ENCODE measurements at regions not wholly inside any gene's neighbourhood (a gene's known extent, or its start where the extent isn't known, plus 50 kb on each side); places are given as distances from the start of the nearest gene placed in this dataset.

DNA sequence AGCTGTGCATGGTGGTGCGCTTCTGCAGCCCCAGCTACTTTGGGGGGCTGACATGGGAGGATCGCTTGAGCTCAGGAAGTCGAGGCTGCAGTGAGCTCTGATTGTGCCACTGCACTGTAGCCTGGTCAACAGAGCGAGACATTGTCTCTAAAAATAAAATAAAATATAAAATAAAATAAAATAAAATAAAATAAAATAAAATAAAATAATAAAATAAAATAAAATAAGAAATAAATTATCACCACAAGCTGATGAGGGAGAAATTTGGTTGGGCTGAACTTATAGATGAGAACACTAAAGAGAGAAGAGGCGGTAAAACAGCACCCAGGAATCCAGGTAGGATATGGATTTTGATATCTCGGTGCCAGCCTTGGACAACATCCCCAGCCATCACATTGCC, 933.7 kb downstream of the NLGN4X start:
- Histone ChIP-seq H3K27me3 (replicated peaks in 1 of 2; ENCODE audit: control insufficient read depth in 2 of 2, insufficient read depth in 2 of 2, low read length in 1 of 2) (no peaks in the 10 kb centered on the region), H3K4me1 (ENCODE audit: control insufficient read depth, insufficient read depth, low read length) (no peaks in the 10 kb centered on the region), H4K20me1 (ENCODE audit: control insufficient read depth, insufficient read depth) (no peaks in the 10 kb centered on the region), H3K9me3 (replicated peaks; ENCODE audit: control insufficient read depth, insufficient read depth, low read length) (no peaks in the 10 kb centered on the region), H3K36me3 (ENCODE audit: control insufficient read depth in 2 of 2, insufficient read depth in 2 of 2, low read length in 1 of 2) (no peaks in the 10 kb centered on the region), H3K27ac (ENCODE audit: control insufficient read depth, insufficient read depth) (no peak overlapping the region), H3K4me2 (ENCODE audit: control insufficient read depth, insufficient read depth) (no peak overlapping the region), H2AFZ (ENCODE audit: control insufficient read depth, low read depth, low read length) (no peak overlapping the region), H3K79me2 (ENCODE audit: control insufficient read depth, insufficient read depth, low read length) (no peaks in the 10 kb centered on the region), H3K9ac (ENCODE audit: control insufficient read depth, insufficient read depth, low read length) (no peak overlapping the region), H3K4me3 (no peak overlapping the region)
- FAIRE-seq (no peak), ATAC-seq (no peak), DNase-seq (ENCODE audit: low read depth, low spot score) (no peak)
- no TSS peak for BruUV-seq (replicated peaks)
- WGBS (ENCODE audit: insufficient coverage, insufficient replicate concordance, low lambda C conversion rate, missing lambda C conversion rate): 15% methylated on average over 6 of the region's 6 CpGs
- RAD21 ChIA-PET (ENCODE audit: unreplicated experiment): no interaction called here
- intact Hi-C loops (cut with micrococcal nuclease; ENCODE audit: unreplicated experiment) (no loop called here), in situ Hi-C loops (cut with MboI) (no loop called here)
- SMC1A ChIA-PET (ENCODE audit: uncharacterized antibody, unreplicated experiment): no interaction called here
- TF ChIP-seq, protein P1, sequence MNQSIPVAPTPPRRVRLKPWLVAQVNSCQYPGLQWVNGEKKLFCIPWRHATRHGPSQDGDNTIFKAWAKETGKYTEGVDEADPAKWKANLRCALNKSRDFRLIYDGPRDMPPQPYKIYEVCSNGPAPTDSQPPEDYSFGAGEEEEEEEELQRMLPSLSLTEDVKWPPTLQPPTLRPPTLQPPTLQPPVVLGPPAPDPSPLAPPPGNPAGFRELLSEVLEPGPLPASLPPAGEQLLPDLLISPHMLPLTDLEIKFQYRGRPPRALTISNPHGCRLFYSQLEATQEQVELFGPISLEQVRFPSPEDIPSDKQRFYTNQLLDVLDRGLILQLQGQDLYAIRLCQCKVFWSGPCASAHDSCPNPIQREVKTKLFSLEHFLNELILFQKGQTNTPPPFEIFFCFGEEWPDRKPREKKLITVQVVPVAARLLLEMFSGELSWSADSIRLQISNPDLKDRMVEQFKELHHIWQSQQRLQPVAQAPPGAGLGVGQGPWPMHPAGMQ (IDR thresholded peaks at IDR 0.05; ENCODE audit: borderline replicate concordance): no peak
- TF ChIP-seq STAT3 (IDR thresholded peaks at IDR 0.05; ENCODE audit: low read depth, low read length) (no peak), CTCF (IDR thresholded peaks at IDR 0.05 in 2 of 3, conservative IDR thresholded peaks at IDR 0.05 in 1 of 3; ENCODE audit: control insufficient read depth in 2 of 3, extremely low read depth in 1 of 3, insufficient read depth in 1 of 3, low read depth in 3 of 3, low read length in 3 of 3) (no peak), RUNX3 (IDR thresholded peaks at IDR 0.05; ENCODE audit: low read length) (no peak), SRF (IDR thresholded peaks at IDR 0.05; ENCODE audit: low read depth in 2 of 2, low read length in 2 of 2) (no peak), EGR1 (IDR thresholded peaks at IDR 0.05; ENCODE audit: borderline replicate concordance in 1 of 2, low read depth in 2 of 2, low read length in 2 of 2) (no peak), REST (IDR thresholded peaks at IDR 0.05; ENCODE audit: low read depth, low read length) (no peak), SMAD5 (IDR thresholded peaks at IDR 0.05; ENCODE audit: low read depth) (no peak), CHD2 (IDR thresholded peaks at IDR 0.05; ENCODE audit: borderline replicate concordance, low read depth, low read length) (no peak), TBL1XR1 (IDR thresholded peaks at IDR 0.05; ENCODE audit: low read depth, low read length) (no peak), MEF2A (IDR thresholded peaks at IDR 0.05; ENCODE audit: insufficient read depth, low read depth, low read length) (no peak), NFYB (IDR thresholded peaks at IDR 0.05; ENCODE audit: insufficient read depth, low read depth, low read length) (no peak), SMARCA5 (IDR thresholded peaks at IDR 0.05) (no peak), RB1 (IDR thresholded peaks at IDR 0.05; ENCODE audit: borderline replicate concordance) (no peak), SP1 (IDR thresholded peaks at IDR 0.05; ENCODE audit: low read depth, low read length) (no peak), POLR2AphosphoS5 (IDR thresholded peaks at IDR 0.05; ENCODE audit: low read length) (no peak), RFX5 (IDR thresholded peaks at IDR 0.05; ENCODE audit: low read depth, low read length) (no peak), ZNF384 (IDR thresholded peaks at IDR 0.05; ENCODE audit: borderline replicate concordance, low read depth, low read length) (no peak)
- POLR2A ChIA-PET: no interaction called here
- CTCF ChIA-PET: interaction anchor here (0.6 kb wide), 2 partner anchors 420 to 907 kb away, joined by 3 read pairs; no protein-coding TSS in a partner anchor

Measured in GM12878 (cell line).